ENCODE measurements at regions not wholly inside any gene's neighbourhood (a gene's known extent, or its start where the extent isn't known, plus 50 kb on each side); places are given as distances from the start of the nearest gene placed in this dataset.

DNA sequence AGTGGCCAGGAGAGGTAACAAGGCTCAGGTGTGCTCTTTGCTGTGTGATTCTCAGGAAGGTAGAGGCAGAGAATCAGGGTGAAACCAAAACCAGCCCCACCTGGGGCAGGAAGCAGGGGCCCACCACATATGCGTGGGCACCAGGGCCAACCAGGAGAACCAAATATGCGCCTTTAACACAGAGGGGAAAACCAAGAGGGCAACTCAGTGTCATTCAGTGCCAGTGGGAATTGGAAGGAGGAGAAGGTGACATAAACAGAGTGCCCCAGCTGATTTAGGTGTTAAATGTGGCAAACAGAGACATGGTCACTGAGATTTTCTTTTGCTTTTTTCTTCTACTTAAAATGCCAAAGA is 106.8 kb upstream of the MAMLD1 start:
- H2BK15ac ChIP-seq (ENCODE audit: low read depth, low read length): no peak overlapping the region
- H2AK5ac ChIP-seq (ENCODE audit: insufficient read length, low read length): no peak overlapping the region
- Mint-ChIP-seq H3K4me3 (no peak overlapping the region; a peak in 1 of 5 replicates), H3K27me3 (ENCODE audit: low read depth) (no peaks in the 10 kb centered on the region), H3K27ac (no peak overlapping the region), H3K9me3 (peaks cover 77 to 83% of the 10 kb centered on the region in 2 experiments), H3K36me3 (ENCODE audit: insufficient read depth in 1 of 3, low read depth in 3 of 3) (peaks cover 2 to 4% (median 3%) of the 10 kb centered on the region in 3 experiments; a peak in 3 of 7 replicates), H3K4me1 (peaks cover 0 to 8% of the 10 kb centered on the region in 2 experiments; a peak in 2 of 4 replicates)
- no peaks in the 10 kb centered on the region for H3K23me2 ChIP-seq (ENCODE audit: insufficient read length, low read depth, low read length, poor library complexity, severe bottlenecking)
- H4K8ac ChIP-seq (replicated peaks; ENCODE audit: insufficient read length, low read depth, low read length): no peak overlapping the region
- H3K27ac ChIP-seq (ENCODE audit: insufficient read length, low read depth, low read length): no peak overlapping the region
- no peaks in the 10 kb centered on the region for H3K4me1 ChIP-seq (ENCODE audit: insufficient read depth, low read length)
- H3K4me2 ChIP-seq (ENCODE audit: insufficient read depth, insufficient read length, low read length): no peak overlapping the region
- H2BK12ac ChIP-seq (ENCODE audit: insufficient read length, low read depth, low read length): no peak overlapping the region
- no peak overlapping the region for H3T11ph ChIP-seq (ENCODE audit: low read length)
- no peak overlapping the region for H3K18ac ChIP-seq (ENCODE audit: insufficient read length, low read depth, low read length)
- no peak overlapping the region for H2BK20ac ChIP-seq (ENCODE audit: low read depth, low read length, poor library complexity, severe bottlenecking)
- H3K56ac ChIP-seq (ENCODE audit: insufficient read length, low read depth, low read length): no peak overlapping the region
- H3K27me3 ChIP-seq (ENCODE audit: insufficient read depth, low read length): no peaks in the 10 kb centered on the region
- H4K20me1 ChIP-seq (ENCODE audit: control insufficient read depth, insufficient read depth, insufficient read length): no peaks in the 10 kb centered on the region
- no peaks in the 10 kb centered on the region for H3K79me1 ChIP-seq (ENCODE audit: insufficient read depth, low read depth, low read length, poor library complexity, severe bottlenecking)
- no peak for DNase-seq
- H3K23ac ChIP-seq (ENCODE audit: insufficient read length, low read depth, low read length): no peak overlapping the region
- no CpG with 5 or more reads among the region's 2 CpGs for WGBS (ENCODE audit: extremely low coverage, insufficient read length, low lambda C conversion rate)
- H4K91ac ChIP-seq (ENCODE audit: insufficient read length, low read depth, low read length): no peak overlapping the region
- H2BK120ac ChIP-seq (ENCODE audit: low read depth, low read length, poor library complexity, severe bottlenecking): no peak overlapping the region
- H3K9ac ChIP-seq (ENCODE audit: extremely low read depth, insufficient read length, low read length): no peak overlapping the region
- no peak overlapping the region for H4K5ac ChIP-seq (ENCODE audit: insufficient read length, low read depth, low read length)
- H3K4ac ChIP-seq (ENCODE audit: low read depth, low read length): no peak overlapping the region
- TF ChIP-seq, protein P1, sequence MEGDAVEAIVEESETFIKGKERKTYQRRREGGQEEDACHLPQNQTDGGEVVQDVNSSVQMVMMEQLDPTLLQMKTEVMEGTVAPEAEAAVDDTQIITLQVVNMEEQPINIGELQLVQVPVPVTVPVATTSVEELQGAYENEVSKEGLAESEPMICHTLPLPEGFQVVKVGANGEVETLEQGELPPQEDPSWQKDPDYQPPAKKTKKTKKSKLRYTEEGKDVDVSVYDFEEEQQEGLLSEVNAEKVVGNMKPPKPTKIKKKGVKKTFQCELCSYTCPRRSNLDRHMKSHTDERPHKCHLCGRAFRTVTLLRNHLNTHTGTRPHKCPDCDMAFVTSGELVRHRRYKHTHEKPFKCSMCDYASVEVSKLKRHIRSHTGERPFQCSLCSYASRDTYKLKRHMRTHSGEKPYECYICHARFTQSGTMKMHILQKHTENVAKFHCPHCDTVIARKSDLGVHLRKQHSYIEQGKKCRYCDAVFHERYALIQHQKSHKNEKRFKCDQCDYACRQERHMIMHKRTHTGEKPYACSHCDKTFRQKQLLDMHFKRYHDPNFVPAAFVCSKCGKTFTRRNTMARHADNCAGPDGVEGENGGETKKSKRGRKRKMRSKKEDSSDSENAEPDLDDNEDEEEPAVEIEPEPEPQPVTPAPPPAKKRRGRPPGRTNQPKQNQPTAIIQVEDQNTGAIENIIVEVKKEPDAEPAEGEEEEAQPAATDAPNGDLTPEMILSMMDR (conservative IDR thresholded peaks at IDR 0.05): no peak
- peaks cover 4% of the 10 kb centered on the region for H3K9me3 ChIP-seq (ENCODE audit: control insufficient read depth, low read depth, low read length)
- H3K14ac ChIP-seq (ENCODE audit: insufficient read depth, low read length): no peak overlapping the region
- H2AFZ ChIP-seq (ENCODE audit: low read length): no peak overlapping the region
- H3K79me2 ChIP-seq (ENCODE audit: insufficient read depth, low read length): no peaks in the 10 kb centered on the region
- no peak overlapping the region for H2BK5ac ChIP-seq (ENCODE audit: insufficient read length, low read length)
